ENCODE measurements at regions not wholly inside any gene's neighbourhood (a gene's known extent, or its start where the extent isn't known, plus 50 kb on each side); places are given as distances from the start of the nearest gene placed in this dataset.

DNA sequence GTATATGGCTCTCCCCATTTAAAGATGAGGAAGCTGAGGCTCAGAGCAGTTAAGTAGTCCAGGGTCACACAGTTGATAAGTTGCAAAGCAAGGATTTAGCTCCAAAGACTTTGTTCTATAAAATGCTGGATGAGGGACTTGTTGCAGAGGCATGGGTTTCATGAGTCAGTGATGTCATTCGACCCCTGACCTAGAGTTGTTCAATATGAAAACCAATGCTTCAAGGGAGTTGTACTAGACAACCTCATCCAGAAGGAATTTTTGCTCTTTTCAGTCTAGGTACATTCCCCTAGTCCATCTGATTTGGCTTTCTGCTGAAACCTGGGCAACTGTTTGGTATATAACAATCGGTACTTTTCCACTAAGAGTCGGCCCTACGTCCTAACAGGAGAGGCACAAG lies 550.4 kb downstream of the EBF1 start:
- no peak for DNase-seq

DNA sequence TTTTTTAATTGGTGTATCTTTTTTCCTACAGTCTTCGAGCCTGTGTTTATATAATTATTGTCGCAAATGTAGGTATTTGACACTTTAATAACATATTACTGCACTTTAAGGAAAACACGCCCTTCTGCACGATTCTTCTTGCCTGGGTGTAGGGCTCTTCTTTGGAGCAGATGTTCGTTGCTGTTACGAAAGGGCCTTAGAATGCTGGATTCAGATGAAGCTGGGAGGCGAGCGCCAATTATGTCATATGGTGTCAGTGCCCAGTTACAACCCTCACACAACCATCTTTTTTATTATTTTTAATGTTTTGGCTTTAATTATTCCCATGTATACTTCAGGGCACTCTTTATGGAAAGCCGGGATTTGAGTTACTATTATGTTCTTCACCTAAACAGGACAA lies 553.0 kb downstream of the EBF1 start:
- DNase-seq = no peak

DNA sequence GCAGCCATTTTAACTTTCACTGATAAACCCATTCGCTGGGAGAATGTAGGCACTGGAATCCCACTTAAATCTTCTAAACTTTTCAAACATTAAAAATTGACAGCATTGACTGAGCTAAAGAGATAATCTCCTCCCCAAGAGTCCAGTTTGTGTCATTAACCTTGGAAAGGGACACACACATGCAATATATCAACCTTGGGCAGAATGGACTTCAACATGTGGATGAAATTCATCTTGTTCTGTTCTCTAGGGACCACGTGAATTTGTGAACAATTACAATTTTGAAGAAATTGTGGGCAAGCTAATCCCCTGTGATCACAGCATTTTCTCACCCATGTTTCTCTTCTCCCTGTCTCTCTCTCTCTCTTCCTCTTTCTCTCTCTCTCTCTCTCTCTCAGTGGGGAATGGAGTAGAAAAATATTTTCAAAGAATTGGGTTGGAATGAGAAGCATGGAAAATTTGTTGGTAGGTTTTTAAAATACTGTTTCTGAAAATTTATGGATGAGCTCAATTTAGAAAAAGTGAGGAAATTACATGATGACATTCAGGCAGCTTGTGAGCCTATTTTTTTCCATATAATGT lies 553.7 kb downstream of the EBF1 start:
- DNase-seq = no peak

DNA sequence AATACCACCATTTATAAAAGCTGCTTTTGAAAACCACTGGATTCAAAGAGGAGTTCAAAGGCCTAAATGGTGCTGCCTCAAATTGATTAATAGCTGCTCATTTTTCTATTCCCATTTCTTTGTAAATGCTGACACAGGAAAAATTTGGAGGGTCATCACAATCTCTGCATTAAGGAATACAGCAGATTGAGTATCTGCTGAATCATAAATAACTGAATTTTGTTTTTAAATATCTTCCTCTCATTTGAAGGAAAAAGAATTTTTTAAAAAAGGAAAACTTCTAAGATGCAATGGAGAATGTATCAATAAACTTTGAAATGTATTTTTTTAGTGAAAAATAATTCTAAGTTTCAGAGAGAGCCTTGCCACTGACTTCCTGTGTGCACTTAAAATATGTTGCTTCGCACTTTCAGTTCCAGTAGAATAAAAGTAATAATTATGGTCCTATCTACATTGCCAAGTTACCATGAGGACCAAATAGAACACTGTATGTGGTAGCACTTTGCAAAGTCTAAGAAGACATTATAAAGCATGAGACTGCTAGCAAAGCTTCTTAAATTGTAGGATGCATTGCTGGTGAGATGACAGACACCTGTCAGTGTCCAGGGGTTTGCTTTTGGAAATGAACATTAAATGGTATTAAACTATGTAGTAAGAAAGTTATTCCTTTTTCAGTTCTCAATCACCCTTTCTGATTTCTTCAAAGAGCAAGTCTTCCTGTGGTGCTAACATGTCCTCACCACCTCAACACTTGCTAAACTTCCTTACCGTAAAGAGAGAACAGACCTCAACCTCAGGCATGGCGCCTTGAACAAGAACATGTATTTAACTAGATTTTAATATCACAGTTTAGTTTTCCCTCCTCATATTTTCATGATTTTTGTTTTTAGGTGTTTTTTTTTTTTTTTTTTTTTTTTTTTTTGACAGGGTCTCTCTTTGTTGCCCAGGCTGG lies 555.1 kb downstream of the EBF1 start:
- DNase-seq = no peak

DNA sequence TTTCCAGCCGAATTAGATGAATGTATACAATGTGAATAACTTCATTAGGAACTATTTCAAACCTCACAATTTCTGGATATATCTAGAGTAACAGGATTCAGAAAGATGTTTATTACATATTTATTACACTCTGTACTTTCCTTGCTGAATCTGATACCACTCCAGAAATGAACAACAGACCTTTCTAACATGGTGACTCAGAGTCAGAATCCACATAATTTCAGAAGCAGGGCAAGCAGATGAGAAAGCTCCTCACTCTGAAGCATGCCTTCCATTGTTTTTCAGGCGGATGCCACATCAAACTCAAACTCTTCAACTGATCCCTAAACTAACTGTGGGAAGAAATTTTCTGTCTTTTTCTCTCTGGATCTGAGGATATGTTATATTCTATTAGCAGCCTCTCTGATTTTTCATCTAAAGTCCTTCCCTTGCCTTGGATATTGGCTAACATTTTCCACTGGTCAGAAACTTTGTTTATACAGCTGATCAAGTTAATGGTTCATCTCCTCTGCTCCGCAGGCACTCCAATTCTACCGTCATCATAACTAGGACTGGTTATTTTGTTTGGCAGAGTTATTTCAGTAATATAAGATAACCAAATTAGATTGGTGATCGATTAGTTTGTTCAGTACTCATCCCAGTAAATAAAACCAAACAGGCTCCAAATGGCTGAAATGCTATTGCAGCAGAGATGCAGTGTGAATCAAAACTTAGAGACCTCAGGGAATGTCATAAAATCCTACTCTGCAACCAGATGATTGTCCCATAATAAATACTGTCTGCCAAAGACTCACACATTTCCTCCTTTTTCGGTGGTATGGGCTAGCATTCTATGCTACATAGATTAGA lies 556.0 kb downstream of the EBF1 start:
- no peak for DNase-seq

DNA sequence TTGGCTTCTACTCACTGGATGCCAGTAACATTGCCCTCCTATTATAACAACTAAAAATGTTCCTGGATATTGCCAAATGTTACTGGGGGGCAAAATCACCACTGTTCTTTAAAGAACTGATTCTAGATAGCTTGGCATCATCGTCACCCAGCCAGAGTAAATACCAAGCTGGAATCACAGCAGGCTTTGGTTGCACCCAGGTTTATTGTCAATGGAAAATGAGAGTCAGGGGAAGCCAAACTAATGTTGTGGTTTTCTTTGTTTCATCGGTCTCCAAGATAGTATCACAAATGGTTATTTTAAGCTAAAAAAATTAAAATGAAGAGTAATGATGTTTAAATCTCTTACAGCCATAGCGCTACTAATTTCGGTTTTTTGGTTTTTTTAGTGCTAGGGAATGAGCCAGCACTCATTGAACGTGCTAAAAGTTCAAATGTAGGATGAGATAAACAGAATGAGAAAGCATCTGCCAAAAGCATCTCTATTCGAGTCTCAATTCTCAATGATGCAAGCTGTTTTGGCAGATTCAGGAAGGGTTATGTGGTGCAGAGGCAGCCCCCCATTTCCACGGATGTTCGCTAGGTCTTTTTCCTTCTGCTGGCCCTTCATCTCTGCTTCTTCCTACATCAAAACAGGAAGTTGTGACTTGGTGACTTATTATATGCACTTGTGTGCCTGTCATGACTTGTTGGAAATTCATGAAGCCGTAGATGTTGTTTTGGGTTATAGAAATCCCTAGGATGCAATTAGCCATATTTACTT lies 558.0 kb downstream of the EBF1 start:
- DNase-seq = no peak

DNA sequence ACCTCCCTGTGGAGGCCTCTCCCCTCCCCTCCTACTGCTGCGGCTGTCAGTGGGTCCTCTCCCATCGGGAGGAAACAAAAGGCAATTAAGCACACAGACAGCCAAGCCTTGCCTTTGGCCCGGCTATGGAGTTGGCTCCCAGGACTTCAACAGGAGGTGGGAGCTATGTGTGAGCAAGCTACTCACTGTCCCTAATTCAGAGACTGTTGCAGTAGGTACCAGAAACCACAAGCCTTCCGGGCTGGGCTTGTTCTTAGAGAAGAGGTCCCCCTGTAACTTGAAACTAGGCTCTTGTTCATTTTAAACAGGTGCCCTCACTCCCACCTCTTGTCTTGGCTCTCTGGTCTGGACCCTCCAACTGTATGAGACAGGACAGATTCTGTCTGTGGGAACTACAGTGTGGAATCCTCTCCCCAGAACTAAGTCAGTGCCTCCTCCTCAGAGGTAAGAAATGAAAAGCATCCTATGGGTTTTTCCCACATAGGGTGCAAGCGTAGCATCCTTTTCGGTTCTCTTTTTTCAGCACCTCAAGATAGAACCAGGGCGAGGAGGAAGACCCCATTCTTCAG lies 561.1 kb downstream of the EBF1 start:
- DNase-seq = no peak

DNA sequence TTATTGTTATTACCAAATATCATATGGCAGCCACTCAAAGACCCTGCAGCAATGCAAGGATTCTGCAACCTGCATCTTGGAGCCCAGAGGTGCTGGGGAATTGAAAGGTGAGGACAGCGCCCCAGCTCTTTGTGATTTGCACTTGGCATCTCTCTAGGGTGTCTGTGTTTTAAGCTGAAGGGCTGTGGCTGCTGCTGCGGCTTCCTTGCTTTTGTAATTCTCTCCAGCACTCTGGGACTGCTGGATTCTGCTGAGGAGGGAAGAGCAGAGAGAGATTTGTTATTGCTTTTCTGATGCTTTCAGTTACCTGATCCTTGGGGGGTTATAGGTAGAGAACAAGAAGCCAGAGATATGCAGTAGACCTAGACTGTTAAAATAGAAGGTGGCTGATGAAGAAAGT lies 562.4 kb downstream of the EBF1 start:
- DNase-seq = no peak

DNA sequence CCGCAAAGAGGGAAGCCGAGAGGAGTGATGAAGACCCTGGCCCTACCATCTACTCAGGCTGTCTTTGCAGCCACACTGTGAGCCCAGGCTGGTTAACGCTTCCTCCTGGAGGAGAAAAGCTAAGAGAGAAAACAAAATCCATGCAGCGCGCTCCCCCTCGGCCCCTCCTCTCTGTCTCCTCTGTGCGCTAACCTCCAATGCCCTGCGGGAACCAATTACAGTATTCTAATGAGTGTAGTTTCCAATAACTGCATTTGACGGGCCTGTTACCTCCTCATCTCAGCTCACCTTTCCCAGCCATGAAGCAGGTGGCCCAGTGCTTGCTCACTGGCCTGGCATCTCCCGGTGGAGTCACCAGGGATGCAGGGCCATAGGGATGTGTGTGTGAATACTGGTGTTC lies 565.5 kb downstream of the EBF1 start:
- no peak for DNase-seq

DNA sequence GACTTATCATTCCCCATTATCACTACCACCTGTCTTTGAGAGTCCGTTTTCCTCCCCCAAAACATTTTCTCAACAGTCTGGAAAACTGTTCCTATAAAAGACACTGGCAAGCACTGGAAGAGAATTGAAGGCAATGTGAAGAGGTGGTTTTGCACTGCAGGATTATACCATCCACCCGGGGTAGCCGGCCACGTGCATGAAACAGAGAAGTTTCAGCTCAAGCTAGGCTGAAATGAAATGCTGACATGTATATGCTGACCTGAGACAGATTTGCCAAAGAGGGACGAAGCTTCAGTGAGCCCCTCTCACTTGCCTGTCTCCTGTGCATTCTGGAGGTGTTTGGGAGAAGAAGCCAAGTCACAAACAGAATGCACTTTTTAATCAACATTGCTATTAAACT lies 567.0 kb downstream of the EBF1 start:
- no peak for DNase-seq

DNA sequence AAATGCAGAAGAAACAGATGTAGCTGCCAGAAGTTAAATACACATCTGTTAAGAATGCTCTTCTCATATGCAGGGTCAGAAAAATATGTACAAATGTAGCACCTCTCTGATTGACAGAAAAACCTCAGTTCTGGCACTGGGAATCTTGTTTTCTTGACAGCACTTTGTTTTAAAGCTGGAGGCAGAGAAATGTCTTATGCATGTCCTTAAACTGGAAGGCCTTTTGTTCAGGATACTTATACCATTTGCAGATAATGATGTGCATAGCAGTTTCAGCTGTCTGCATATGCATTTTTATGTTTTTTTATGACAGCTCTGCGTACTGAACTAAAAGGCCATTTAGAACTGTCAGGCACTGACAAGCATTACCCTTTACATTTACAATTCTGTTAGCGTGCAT lies 567.9 kb downstream of the EBF1 start:
- DNase-seq = no peak

DNA sequence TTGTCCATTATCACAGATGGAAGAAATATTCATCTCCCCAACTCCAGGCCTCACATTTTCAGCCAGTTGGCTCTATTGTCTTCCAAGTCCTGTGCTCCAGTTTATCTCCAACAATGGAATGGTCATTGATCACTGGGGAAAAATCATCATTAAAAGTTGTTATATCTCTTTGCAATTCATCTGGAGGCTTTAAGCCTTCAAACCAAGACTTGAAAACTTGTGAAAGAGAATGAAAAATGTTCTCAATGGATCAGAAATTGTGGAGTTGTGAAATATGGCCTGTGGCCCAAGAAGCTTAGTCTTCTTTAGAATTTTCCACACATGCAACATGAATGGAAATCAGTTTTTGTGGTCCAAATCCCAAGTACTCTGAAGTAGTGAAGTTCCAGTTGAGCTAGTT lies 569.6 kb downstream of the EBF1 start:
- no peak for DNase-seq

DNA sequence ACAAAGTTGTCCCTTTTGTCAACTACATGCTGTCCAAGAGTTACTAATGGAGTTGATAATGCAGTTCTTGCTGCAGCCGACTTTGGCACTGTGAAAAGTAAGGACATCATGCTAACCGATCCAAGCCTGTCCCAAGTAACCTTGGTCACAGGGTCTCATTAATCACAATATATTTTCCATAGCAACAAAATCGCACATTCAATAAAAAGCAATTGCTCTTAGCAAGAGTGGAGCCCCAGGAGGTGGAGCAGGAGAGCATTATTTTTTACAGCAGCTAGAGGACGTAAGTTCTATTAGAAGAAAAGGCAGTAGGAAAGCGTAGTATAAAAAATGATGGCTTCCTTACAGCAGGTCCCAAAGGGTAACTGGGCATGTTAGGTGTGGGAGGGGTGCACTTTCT lies 570.3 kb downstream of the EBF1 start:
- no peak for DNase-seq

DNA sequence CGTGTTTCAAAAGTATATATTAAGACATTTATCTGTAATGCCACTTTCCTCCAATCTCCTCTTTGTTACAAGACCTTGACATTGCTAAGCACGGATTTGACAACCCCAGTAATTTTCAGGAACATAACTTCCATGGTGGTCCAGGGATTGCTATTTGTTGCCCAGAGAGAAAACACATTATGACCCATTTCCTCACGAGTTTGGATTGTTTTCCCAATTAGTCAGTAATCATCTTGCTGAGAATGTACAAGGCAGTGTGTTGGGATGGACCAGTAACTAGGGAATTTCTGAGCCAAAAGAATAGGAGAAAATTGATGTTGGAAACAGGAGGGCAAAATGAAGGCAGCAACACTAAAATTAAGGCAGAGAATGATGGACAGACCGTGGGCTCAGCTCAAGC lies 574.1 kb downstream of the EBF1 start:
- DNase-seq = no peak

DNA sequence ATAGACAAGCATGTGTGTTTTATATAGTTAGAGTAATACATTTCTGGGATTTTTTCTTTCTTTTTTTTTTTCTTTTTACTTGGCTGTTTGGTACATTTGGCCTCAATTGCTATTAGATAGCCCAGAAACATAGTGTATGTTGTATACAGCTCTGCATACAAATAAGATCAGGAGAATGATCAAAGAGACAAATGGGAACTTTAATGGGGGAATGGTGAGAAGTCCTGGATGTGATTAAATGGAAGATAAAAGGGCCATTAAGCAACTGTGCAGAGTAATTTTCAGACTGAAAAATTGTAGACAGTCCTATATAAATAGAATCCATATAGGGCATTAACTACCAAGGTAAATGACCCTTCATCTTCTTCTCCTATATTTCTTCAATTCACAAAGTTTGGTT lies 575.6 kb downstream of the EBF1 start:
- DNase-seq = no peak

DNA sequence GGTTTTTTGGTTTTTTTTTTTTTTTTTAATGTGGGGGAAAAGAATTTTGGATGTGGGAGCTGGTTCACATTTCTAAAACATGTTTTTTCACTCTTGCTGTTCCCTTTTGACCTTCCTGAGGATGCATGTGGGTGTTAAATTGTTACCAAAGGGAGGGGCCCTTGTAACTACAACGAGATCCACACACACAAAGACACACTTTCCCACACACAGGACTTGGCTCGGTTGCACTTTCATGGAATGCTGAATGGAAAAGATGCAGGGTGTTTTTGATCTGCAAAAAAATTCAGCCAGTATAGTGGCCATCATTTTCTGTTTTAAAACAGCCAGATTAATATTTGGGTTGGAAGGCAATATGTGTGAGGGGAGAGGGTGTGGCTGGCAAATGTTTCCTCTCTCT lies 576.9 kb downstream of the EBF1 start:
- DNase-seq = no peak

DNA sequence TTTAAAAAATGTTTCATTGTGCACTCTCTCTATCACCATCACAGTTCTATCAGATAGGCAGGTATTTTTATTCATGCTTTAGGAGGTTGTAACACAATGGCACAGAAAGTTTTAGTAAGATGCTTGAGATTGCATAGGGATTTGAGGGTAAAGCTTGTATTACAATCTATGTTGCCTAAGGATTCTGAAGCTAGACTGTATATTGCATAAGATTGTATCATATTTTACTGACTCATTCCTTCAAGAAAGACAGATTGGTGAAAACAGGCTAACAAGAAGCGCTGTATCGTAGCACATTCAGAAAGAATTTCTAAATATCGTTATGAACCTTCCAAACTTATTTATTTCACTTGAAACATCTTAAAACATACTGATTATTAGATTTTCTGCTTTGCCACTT lies 577.7 kb downstream of the EBF1 start:
- no peak for DNase-seq

DNA sequence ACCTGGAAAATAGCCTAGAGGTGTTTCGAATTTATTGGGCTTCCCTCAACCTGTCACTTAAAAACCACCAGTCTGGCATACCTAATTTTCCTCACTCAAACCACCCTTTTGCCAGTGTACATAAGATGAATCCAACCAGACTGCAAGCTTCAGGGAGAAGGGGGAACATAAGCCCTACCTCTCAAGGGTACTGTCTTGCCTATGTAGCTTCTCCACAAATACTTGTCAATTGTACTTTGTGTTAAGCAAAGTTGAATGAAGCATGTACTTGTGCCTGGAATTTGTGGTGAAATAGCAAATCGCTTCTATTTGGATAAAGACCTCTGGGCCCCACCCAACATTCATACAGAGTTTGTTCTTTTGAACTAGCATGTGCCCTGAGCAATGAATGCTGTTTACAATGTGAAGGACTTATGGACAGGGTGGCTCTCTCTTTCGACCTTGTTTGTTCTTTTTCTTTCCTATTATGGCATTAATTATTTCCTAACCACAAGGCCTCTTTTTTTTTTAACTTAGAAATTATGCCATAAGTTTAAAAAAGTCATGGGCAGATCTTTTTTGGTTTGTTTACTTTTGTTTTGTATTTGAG lies 580.2 kb downstream of the EBF1 start:
- DNase-seq = no peak

DNA sequence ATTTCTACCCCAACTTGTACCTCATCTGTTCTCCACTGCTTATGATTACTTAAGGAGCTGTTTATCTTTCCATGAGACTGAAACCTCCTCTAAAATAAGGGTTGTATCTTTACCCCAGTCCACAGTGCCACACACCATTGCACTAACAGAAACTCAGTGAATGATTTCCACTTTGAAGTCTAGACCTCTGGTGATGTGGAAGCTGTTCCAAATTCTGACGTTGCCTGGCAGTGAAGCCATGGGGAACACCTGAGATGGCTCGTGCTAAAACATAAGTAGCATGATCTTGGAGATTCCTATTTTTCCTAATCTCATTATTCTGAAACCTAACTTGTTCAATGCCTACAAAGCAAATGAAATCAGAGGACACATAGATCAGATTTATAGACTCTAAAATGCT lies 583.2 kb downstream of the EBF1 start:
- no peak for DNase-seq

DNA sequence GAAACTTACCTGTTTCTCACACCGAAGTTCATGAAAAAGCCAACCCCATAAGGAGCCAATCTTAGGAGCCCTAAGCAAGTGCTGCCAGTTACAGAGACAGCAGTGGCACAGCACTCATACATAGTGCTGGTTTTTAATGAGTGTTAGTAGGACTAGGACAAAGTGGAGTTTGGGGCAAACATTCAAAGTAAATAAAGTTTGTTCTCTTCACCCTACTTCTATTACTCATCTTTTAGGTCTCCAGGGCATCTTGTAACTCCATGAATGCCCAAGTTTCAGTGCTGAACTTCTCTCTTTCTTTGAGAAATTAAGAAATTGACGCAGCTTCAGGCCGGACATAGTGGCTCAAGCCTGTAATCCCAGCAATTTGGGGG lies 584.7 kb downstream of the EBF1 start:
- no peak for DNase-seq

DNA sequence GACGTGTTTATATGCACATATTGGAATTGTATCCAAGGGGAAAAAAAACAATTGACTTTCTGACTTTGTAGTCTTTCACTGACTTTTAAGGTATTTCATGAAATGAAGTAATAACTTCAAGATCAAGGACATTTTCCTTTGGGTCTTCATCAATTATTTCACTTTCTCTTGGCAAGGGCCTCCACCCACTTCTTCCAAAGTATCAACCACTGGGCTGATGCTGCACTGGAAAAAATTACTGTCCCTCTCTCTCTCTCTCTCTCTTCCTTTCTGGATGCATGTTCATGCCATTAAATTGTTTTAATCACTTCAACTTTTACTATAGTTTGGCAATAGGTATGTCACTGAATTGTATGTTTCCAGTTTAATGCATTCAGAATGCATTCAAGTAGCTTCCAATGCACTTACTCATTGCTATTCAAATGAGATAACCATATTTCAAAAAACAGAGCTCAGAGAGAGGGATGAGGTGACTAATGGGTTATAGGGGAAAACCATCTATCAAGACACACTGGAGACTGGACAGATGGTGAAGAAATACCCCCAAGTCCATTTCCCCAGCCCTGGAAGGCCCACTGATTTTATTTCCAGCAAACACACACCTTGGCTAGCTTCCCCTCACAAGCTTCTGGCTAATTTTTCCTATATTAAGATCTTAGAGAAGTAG lies 585.3 kb downstream of the EBF1 start:
- no peak for DNase-seq
